Nephron (organoid): ENCODE measurements at regions not wholly inside any gene's neighbourhood (a gene's known extent, or its start where the extent isn't known, plus 50 kb on each side); places are given as distances from the start of the nearest gene placed in this dataset.

Experiments
- H3K27ac Mint-ChIP-seq, 3 experiments: 2 replicates each; pipeline ENCODE4 v1.8.0; 2020; ENCODE audit warnings: mixed read lengths in 3 of 3, mild to moderate bottlenecking in 2 of 3, moderate library complexity in 1 of 3
- H3K27me3 Mint-ChIP-seq: 2 replicates; pipeline ENCODE4 v1.8.0; 2021; ENCODE audit warnings: low read depth, mild to moderate bottlenecking, moderate library complexity, mixed read lengths
- H3K36me3 Mint-ChIP-seq: 2 replicates; pipeline ENCODE4 v1.8.0; 2020; ENCODE audit warnings: low read depth, mixed read lengths
- H3K4me1 Mint-ChIP-seq: 2 replicates; pipeline ENCODE4 v1.8.0; 2020; ENCODE audit warnings: mixed read lengths
- H3K4me3 Mint-ChIP-seq, 3 experiments: 2 replicates each; pipeline ENCODE4 v1.8.0; 2020; ENCODE audit warnings: mild to moderate bottlenecking in 3 of 3, mixed read lengths in 3 of 3, moderate library complexity in 2 of 3
- H3K9me3 Mint-ChIP-seq: 2 replicates; pipeline ENCODE4 v1.8.0; 2020; ENCODE audit warnings: mixed read lengths
- TF ChIP-seq, protein P1 (sequence below), 3 experiments: fragments of 200-600 bp; sonication (generic); IDR thresholded peaks; one replicate each; pipeline ENCODE4 v1.5.0; 2021; ENCODE audit warnings: antibody characterized with exemption in 3 of 3; ENCODE audit not compliant: unreplicated experiment in 3 of 3

DNA sequence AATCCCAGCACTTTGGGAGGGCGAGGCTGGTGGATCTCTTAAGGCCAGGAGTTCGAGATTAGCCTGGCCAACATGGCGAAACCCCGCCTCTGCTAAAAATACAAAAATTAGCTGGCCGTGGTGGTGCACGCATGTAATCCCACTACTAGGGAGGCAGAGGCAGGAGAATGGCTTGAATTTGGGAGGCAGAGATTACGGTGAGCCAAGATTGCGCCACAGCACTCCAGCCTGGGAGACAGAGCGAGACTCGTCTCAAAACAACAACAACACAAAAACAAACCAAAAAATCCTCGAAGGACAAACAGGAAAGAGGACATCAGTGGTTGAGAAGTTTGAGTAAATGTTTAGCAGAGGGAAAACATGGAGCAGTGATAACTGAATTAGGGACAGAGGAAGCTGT is 52.3 kb upstream of the FAM3C start:
- H3K27me3 Mint-ChIP-seq = no peaks in the 10 kb centered on the region
- H3K36me3 Mint-ChIP-seq = no peaks in the 10 kb centered on the region
- peaks cover 35% of the 10 kb centered on the region for H3K4me1 Mint-ChIP-seq
- H3K27ac Mint-ChIP-seq = peak overlapping the region in 1 of 3 experiments; percentile 75
- H3K4me3 Mint-ChIP-seq = no peak overlapping the region
- TF ChIP-seq, protein P1, sequence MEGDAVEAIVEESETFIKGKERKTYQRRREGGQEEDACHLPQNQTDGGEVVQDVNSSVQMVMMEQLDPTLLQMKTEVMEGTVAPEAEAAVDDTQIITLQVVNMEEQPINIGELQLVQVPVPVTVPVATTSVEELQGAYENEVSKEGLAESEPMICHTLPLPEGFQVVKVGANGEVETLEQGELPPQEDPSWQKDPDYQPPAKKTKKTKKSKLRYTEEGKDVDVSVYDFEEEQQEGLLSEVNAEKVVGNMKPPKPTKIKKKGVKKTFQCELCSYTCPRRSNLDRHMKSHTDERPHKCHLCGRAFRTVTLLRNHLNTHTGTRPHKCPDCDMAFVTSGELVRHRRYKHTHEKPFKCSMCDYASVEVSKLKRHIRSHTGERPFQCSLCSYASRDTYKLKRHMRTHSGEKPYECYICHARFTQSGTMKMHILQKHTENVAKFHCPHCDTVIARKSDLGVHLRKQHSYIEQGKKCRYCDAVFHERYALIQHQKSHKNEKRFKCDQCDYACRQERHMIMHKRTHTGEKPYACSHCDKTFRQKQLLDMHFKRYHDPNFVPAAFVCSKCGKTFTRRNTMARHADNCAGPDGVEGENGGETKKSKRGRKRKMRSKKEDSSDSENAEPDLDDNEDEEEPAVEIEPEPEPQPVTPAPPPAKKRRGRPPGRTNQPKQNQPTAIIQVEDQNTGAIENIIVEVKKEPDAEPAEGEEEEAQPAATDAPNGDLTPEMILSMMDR (IDR thresholded peaks at IDR 0.05; ENCODE audit: unreplicated experiment in 3 of 3) = no peak
- no peaks in the 10 kb centered on the region for H3K9me3 Mint-ChIP-seq

DNA sequence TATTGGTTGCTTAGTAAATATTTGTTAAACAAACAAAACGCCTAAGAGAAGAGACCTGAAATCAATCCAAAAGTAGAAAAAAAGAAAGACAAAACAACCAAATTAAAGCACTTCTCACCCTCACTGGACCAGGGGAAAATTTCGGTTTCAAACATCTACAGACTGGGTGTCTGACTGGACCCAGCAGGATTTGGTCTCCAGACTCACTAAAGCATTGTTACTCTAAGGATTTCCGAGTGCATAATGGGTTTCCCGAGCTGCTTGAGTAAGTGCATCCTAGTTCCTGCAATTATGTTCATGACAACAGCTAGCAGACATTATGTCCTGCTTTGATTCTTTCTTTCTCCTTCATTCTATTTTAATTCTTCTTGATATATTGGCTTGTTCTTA is 51.8 kb upstream of the FAM3C start:
- peaks cover 35% of the 10 kb centered on the region for H3K4me1 Mint-ChIP-seq
- no peaks in the 10 kb centered on the region for H3K9me3 Mint-ChIP-seq
- no peak overlapping the region for H3K4me3 Mint-ChIP-seq
- peak overlapping the region in 2 of 3 experiments; percentile 6 to 75 for H3K27ac Mint-ChIP-seq
- H3K36me3 Mint-ChIP-seq = no peaks in the 10 kb centered on the region
- TF ChIP-seq, protein P1 (IDR thresholded peaks at IDR 0.05; ENCODE audit: unreplicated experiment in 3 of 3) = no peak
- H3K27me3 Mint-ChIP-seq = no peaks in the 10 kb centered on the region

DNA sequence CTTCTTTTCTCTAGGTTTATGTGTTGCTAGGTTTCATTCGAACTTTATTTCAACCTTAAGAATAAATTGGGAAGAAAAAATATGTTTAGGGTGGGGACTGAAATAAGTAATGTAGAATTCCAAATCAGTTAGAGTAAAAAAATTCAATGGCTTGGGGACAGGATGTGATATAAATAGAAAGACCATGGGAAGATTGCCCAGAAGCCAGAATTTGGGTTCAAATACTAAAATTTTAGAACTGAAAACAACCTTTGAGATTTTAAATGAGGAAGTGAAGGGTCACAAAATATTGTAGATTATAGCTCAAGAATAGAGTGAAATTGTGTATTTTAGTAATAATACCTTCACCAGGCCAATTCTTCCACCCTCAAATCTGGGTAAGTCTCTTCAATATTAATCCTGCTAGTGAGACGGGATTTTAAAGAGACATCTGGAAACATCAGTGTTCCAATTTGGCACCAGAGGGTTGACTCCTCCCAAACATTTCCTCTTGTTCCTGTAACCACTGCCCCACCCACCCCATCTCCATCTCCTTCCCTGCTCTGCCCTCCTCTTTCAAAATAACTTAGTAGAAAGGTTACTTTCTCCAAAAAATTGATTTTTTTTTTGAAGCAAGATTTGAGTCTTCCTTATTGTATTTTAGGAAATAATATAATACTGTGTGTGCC is 51.3 kb upstream of the FAM3C start:
- Mint-ChIP-seq H3K4me1 (peaks cover 35% of the 10 kb centered on the region), H3K27ac (peak overlapping the region in 2 of 3 experiments; percentile 52 to 75), H3K36me3 (no peaks in the 10 kb centered on the region), H3K9me3 (no peaks in the 10 kb centered on the region), H3K27me3 (no peaks in the 10 kb centered on the region), H3K4me3 (no peak overlapping the region)
- TF ChIP-seq, protein P1 (IDR thresholded peaks at IDR 0.05; ENCODE audit: unreplicated experiment in 3 of 3) = no peak

DNA sequence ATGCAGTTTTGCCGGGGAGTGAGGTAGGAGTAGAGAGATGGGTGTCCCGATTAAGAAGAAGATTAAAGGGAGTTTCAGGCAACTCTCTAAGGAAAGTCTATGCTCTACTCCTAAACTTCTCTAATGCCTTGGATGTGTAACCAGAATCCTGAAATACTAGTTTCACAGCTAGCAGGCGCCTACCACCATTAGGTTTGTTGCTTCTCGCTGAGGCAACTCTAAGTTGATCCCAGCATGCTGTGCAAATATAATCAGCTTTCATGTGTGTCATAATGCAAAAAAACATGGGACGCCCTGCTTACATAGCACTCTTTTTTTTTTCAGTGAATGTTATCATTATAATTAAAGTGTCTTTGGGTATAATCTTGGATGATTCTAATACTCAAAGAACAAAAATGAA is 50.4 kb upstream of the FAM3C start:
- peaks cover 35% of the 10 kb centered on the region for H3K4me1 Mint-ChIP-seq
- H3K4me3 Mint-ChIP-seq = no peak overlapping the region
- peak overlapping the region in 1 of 3 experiments; percentile 20 for H3K27ac Mint-ChIP-seq
- H3K27me3 Mint-ChIP-seq = no peaks in the 10 kb centered on the region
- TF ChIP-seq, protein P1 (IDR thresholded peaks at IDR 0.05; ENCODE audit: unreplicated experiment in 3 of 3) = no peak
- no peaks in the 10 kb centered on the region for H3K9me3 Mint-ChIP-seq
- H3K36me3 Mint-ChIP-seq = no peaks in the 10 kb centered on the region
